Large intestine (tissue), 3 donors: ENCODE measurements at regions not wholly inside any gene's neighbourhood (a gene's known extent, or its start where the extent isn't known, plus 50 kb on each side); places are given as distances from the start of the nearest gene placed in this dataset.

Source experiments
- DNase-seq, 2 donors: peaks; one replicate each; pipeline versions ENCODE4 v3.0.0 to v3.0.0-alpha.2; 2013
- H3K27ac ChIP-seq: one replicate; pipeline ENCODE4 v1.5.1; 2013; ENCODE audit warnings: low read length
- H3K27me3 ChIP-seq: 2 replicates; pipeline ENCODE4 v1.6.1; 2013; ENCODE audit warnings: low read length; ENCODE audit not compliant: control insufficient read depth, insufficient read depth
- H3K36me3 ChIP-seq: 2 replicates; pipeline ENCODE4 v1.6.1; 2013; ENCODE audit warnings: low read length; ENCODE audit not compliant: control insufficient read depth, insufficient read depth
- H3K4me1 ChIP-seq: one replicate; pipeline ENCODE4 v1.6.1; 2013; ENCODE audit warnings: low read length; ENCODE audit not compliant: control insufficient read depth, insufficient read depth
- H3K4me3 ChIP-seq: one replicate; pipeline ENCODE4 v1.5.1; 2013; ENCODE audit warnings: low read length
- H3K9me3 ChIP-seq: one replicate; pipeline ENCODE4 v1.6.1; 2013; ENCODE audit warnings: mild to moderate bottlenecking, low read depth, low read length, moderate library complexity; ENCODE audit not compliant: control insufficient read depth
- WGBS: methylation state at CpG from one replicate; pipeline ENCODE4 v1.1.5; 2013; ENCODE audit warnings: low lambda C conversion rate; ENCODE audit not compliant: insufficient coverage; 5-methylcytosine and 5-hydroxymethylcytosine counted together

GRCh38 chr4:147367891-147368290 is 113.0 kb upstream of the EDNRA start:
- Histone ChIP-seq H3K9me3 (no peaks in the 10 kb centered on the region), H3K36me3 (no peaks in the 10 kb centered on the region), H3K27ac (no peak overlapping the region), H3K4me3 (no peak overlapping the region), H3K27me3 (no peaks in the 10 kb centered on the region), H3K4me1 (peaks cover 11% of the 10 kb centered on the region)
- peak in 1 of 2 donors; percentile 17 for DNase-seq

- Histone ChIP-seq H3K27ac (no peak overlapping the region), H3K4me1 (peaks cover 4% of the 10 kb centered on the region), H3K4me3 (no peak overlapping the region), H3K36me3 (no peaks in the 10 kb centered on the region), H3K9me3 (no peaks in the 10 kb centered on the region), H3K27me3 (no peaks in the 10 kb centered on the region)
- DNase-seq: no peak
Observed at GRCh38 chr4:147368948-147369347, 111.9 kb upstream of the EDNRA start.

GRCh38 chr4:147370473-147370872 is 110.4 kb upstream of the EDNRA start:
- Histone ChIP-seq H3K36me3 (no peaks in the 10 kb centered on the region), H3K9me3 (no peaks in the 10 kb centered on the region), H3K4me1 (peaks cover 4% of the 10 kb centered on the region), H3K27ac (no peak overlapping the region), H3K27me3 (no peaks in the 10 kb centered on the region), H3K4me3 (no peak overlapping the region)
- DNase-seq: peak in 1 of 2 donors; percentile 20
- no CpG with 5 or more reads among the region's 2 CpGs for WGBS

- WGBS: no CpG with 5 or more reads among the region's 2 CpGs
- peak; percentile 55 to 79 for DNase-seq
Observed at GRCh38 chr4:147370881-147371280, 110.0 kb upstream of the EDNRA start.

GRCh38 chr4:147371661-147372060 is 109.2 kb upstream of the EDNRA start:
- H3K4me3 ChIP-seq: no peak overlapping the region
- H3K27ac ChIP-seq: no peak overlapping the region
- peaks cover 4% of the 10 kb centered on the region for H3K4me1 ChIP-seq
- DNase-seq: no peak
- H3K36me3 ChIP-seq: no peaks in the 10 kb centered on the region
- no peaks in the 10 kb centered on the region for H3K27me3 ChIP-seq
- no peaks in the 10 kb centered on the region for H3K9me3 ChIP-seq

More at GRCh38 chr4:147370881-147371280, 110.0 kb upstream of the EDNRA start:
- peaks cover 4% of the 10 kb centered on the region for H3K4me1 ChIP-seq
- no peak overlapping the region for H3K27ac ChIP-seq
- no peaks in the 10 kb centered on the region for H3K9me3 ChIP-seq
- no peaks in the 10 kb centered on the region for H3K27me3 ChIP-seq
- no peak overlapping the region for H3K4me3 ChIP-seq
- H3K36me3 ChIP-seq: no peaks in the 10 kb centered on the region

- WGBS: 93% methylated on average over 2 of the region's 2 CpGs
- Histone ChIP-seq H3K4me1 (no peaks in the 10 kb centered on the region), H3K27me3 (no peaks in the 10 kb centered on the region), H3K4me3 (no peak overlapping the region), H3K27ac (no peak overlapping the region), H3K36me3 (no peaks in the 10 kb centered on the region), H3K9me3 (no peaks in the 10 kb centered on the region)
- DNase-seq: no peak
Observed at GRCh38 chr4:147378780-147379179, 102.1 kb upstream of the EDNRA start.

- no peaks in the 10 kb centered on the region for H3K9me3 ChIP-seq
- no peaks in the 10 kb centered on the region for H3K4me1 ChIP-seq
- no CpG with 5 or more reads among the region's 1 CpG for WGBS
- H3K4me3 ChIP-seq: no peak overlapping the region
- no peaks in the 10 kb centered on the region for H3K36me3 ChIP-seq
- no peaks in the 10 kb centered on the region for H3K27me3 ChIP-seq
- no peak for DNase-seq
- H3K27ac ChIP-seq: no peak overlapping the region
Observed at GRCh38 chr4:147381749-147382148, 99.1 kb upstream of the EDNRA start.

GRCh38 chr4:147388018-147388417 is 92.9 kb upstream of the EDNRA start:
- no peak for DNase-seq
- Histone ChIP-seq H3K27me3 (no peaks in the 10 kb centered on the region), H3K4me3 (no peak overlapping the region), H3K9me3 (no peaks in the 10 kb centered on the region), H3K4me1 (no peaks in the 10 kb centered on the region), H3K27ac (no peak overlapping the region), H3K36me3 (no peaks in the 10 kb centered on the region)
- 100% methylated on average over 1 of the region's 1 CpG for WGBS

- Histone ChIP-seq H3K27me3 (no peaks in the 10 kb centered on the region), H3K27ac (no peak overlapping the region), H3K36me3 (no peaks in the 10 kb centered on the region), H3K4me3 (no peak overlapping the region), H3K4me1 (no peaks in the 10 kb centered on the region), H3K9me3 (no peaks in the 10 kb centered on the region)
- DNase-seq: no peak
- no CpG with 5 or more reads among the region's 1 CpG for WGBS
Observed at GRCh38 chr4:147396105-147396504, 84.8 kb upstream of the EDNRA start.

- no peak overlapping the region for H3K27ac ChIP-seq
- DNase-seq: no peak
- H3K4me1 ChIP-seq: no peaks in the 10 kb centered on the region
- no peaks in the 10 kb centered on the region for H3K27me3 ChIP-seq
- 88% methylated on average over 1 of the region's 2 CpGs for WGBS
- H3K4me3 ChIP-seq: no peak overlapping the region
- H3K36me3 ChIP-seq: no peaks in the 10 kb centered on the region
- no peaks in the 10 kb centered on the region for H3K9me3 ChIP-seq
Observed at GRCh38 chr4:147398556-147398955, 82.3 kb upstream of the EDNRA start.

- H3K36me3 ChIP-seq: no peaks in the 10 kb centered on the region
- no CpG with 5 or more reads among the region's 3 CpGs for WGBS
- H3K9me3 ChIP-seq: no peaks in the 10 kb centered on the region
- H3K27ac ChIP-seq: no peak overlapping the region
- no peak for DNase-seq
- H3K4me1 ChIP-seq: no peaks in the 10 kb centered on the region
- no peaks in the 10 kb centered on the region for H3K27me3 ChIP-seq
- no peak overlapping the region for H3K4me3 ChIP-seq
Observed at GRCh38 chr4:147400721-147401120, 80.2 kb upstream of the EDNRA start.
